ENCODE measurements at regions not wholly inside any gene's neighbourhood (a gene's known extent, or its start where the extent isn't known, plus 50 kb on each side); places are given as distances from the start of the nearest gene placed in this dataset.

GRCh38 chr5:74389531-74390305 is 250.8 kb downstream of the ENC1 start:
- TF ChIP-seq CTCF (IDR thresholded peaks at IDR 0.05; ENCODE audit: low read length) (no peak), EZH2phosphoT487 (IDR thresholded peaks at IDR 0.05; ENCODE audit: low read length) (no peak)
